GM23338 (cell line): ENCODE measurements at regions not wholly inside any gene's neighbourhood (a gene's known extent, or its start where the extent isn't known, plus 50 kb on each side); places are given as distances from the start of the nearest gene placed in this dataset.
"Not testable (repeated sequence)": the region's sequence is repeated elsewhere in the genome, so short reads cannot be mapped to it uniquely, and the experiment has no call there.

Experiments
- ATAC-seq: fragments of 200-7000 bp; cut with Tn5 transposase; 3 replicates; pipeline ENCODE4 v1.9.1; 2020
- DNase-seq: peaks from one replicate; pipeline ENCODE4 v3.0.0-alpha.2; 2015; ENCODE audit warnings: low spot score
- H2AFZ ChIP-seq: fragments of 200-600 bp; sonication (generic); 2 replicates; pipeline ENCODE4 v1.8.0; 2016; ENCODE audit warnings: antibody characterized with exemption, mild to moderate bottlenecking, moderate library complexity
- H3F3A ChIP-seq: fragments of 200-600 bp; sonication (generic); replicated peaks from 2 replicates; pipeline ENCODE4 v1.8.0; 2017; ENCODE audit warnings: antibody characterized with exemption, mixed run types, low read depth
- H3K27ac ChIP-seq: fragments of 200-600 bp; sonication (generic); 2 replicates; pipeline ENCODE4 v1.6.1; 2016; ENCODE audit warnings: low read depth
- H3K27me3 ChIP-seq: fragments of 200-600 bp; sonication (generic); 2 replicates; pipeline ENCODE4 v1.8.0; 2016; ENCODE audit warnings: mild to moderate bottlenecking, mixed run types, moderate library complexity; ENCODE audit not compliant: insufficient read depth
- H3K36me3 ChIP-seq: fragments of 200-600 bp; sonication (generic); 2 replicates; pipeline ENCODE4 v1.8.0; 2016; ENCODE audit warnings: mild to moderate bottlenecking; ENCODE audit not compliant: insufficient read depth
- H3K4me1 ChIP-seq: fragments of 200-600 bp; sonication (generic); 2 replicates; pipeline ENCODE4 v1.8.0; 2016; ENCODE audit warnings: mild to moderate bottlenecking, moderate library complexity; ENCODE audit not compliant: insufficient read depth
- H3K4me2 ChIP-seq: fragments of 200-600 bp; sonication (generic); 2 replicates; pipeline ENCODE4 v1.7.1; 2017; ENCODE audit warnings: mixed run types
- H3K4me3 ChIP-seq: fragments of 200-600 bp; sonication (generic); 2 replicates; pipeline ENCODE4 v1.6.1; 2016; ENCODE audit warnings: mixed run types
- H3K79me2 ChIP-seq: fragments of 200-600 bp; sonication (generic); replicated peaks from 2 replicates; pipeline ENCODE4 v1.8.0; 2017; ENCODE audit warnings: mild to moderate bottlenecking; ENCODE audit not compliant: insufficient read depth
- H3K9me2 ChIP-seq: fragments of 200-600 bp; sonication (generic); 2 replicates; pipeline ENCODE4 v1.8.0; 2017; ENCODE audit not compliant: insufficient read depth
- H4K20me1 ChIP-seq: fragments of 200-600 bp; sonication (generic); replicated peaks from 2 replicates; pipeline ENCODE4 v1.8.0; 2017; ENCODE audit warnings: mild to moderate bottlenecking; ENCODE audit not compliant: insufficient read depth
- H3K27ac Mint-ChIP-seq: 2 replicates; pipeline ENCODE4 v1.8.0; 2020; ENCODE audit warnings: inconsistent platforms, mild to moderate bottlenecking, moderate library complexity, mixed read lengths
- H3K27me3 Mint-ChIP-seq: 3 replicates; pipeline ENCODE4 v1.8.0; 2022; ENCODE audit warnings: low read depth, mild to moderate bottlenecking, moderate library complexity, mixed read lengths, inconsistent platforms; ENCODE audit not compliant: insufficient read depth, poor library complexity
- H3K36me3 Mint-ChIP-seq: 3 replicates; pipeline ENCODE4 v1.8.0; 2021; ENCODE audit warnings: low read depth, mild to moderate bottlenecking, inconsistent platforms, moderate library complexity, mixed read lengths
- H3K4me1 Mint-ChIP-seq: 3 replicates; pipeline ENCODE4 v1.8.0; 2020; ENCODE audit warnings: mild to moderate bottlenecking, inconsistent platforms, mixed read lengths
- H3K4me3 Mint-ChIP-seq: 3 replicates; pipeline ENCODE4 v1.8.0; 2021; ENCODE audit warnings: moderate library complexity, mild to moderate bottlenecking, inconsistent platforms, mixed read lengths
- H3K9me3 Mint-ChIP-seq: 3 replicates; pipeline ENCODE4 v1.8.0; 2020; ENCODE audit warnings: moderate library complexity, mild to moderate bottlenecking, inconsistent platforms, mixed read lengths
- CREB1 ChIP-seq: fragments of 250-450 bp; sonication (Bioruptor Pico); IDR thresholded peaks from 2 replicates; pipeline ENCODE4 v1.5.0; 2020; ENCODE audit warnings: low read depth, mild to moderate bottlenecking, moderate library complexity
- EZH2 ChIP-seq: fragments of 200-600 bp; sonication (generic); IDR thresholded peaks from one replicate; pipeline ENCODE4 v1.8.0; 2017; ENCODE audit warnings: antibody characterized with exemption, mild to moderate bottlenecking, low read depth; ENCODE audit not compliant: unreplicated experiment
- EZH2phosphoT487 ChIP-seq: fragments of 200-600 bp; sonication (generic); IDR thresholded peaks from one replicate; pipeline ENCODE4 v1.8.1; 2018; ENCODE audit warnings: antibody characterized with exemption; ENCODE audit not compliant: unreplicated experiment
- JUNB ChIP-seq: IDR thresholded peaks from one replicate; pipeline ENCODE4 v1.6.1; 2016; ENCODE audit warnings: antibody characterized with exemption; ENCODE audit not compliant: unreplicated experiment
- POLR2AphosphoS5 ChIP-seq: IDR thresholded peaks from 2 replicates; pipeline ENCODE4 v1.6.1; 2016; ENCODE audit warnings: antibody characterized with exemption, low read depth
- STAT1 ChIP-seq: IDR thresholded peaks from one replicate; pipeline ENCODE4 v1.6.1; 2016; ENCODE audit warnings: antibody characterized with exemption; ENCODE audit not compliant: unreplicated experiment
- ZNF114 ChIP-seq: fragments of 250-450 bp; sonication (Bioruptor Pico); IDR thresholded peaks from 2 replicates; pipeline ENCODE4 v1.5.0; 2020; ENCODE audit warnings: mild to moderate bottlenecking, moderate library complexity
- ZNF331 ChIP-seq: fragments of 250-450 bp; sonication (Bioruptor Pico); IDR thresholded peaks from 2 replicates; pipeline ENCODE4 v1.5.0; 2020; ENCODE audit warnings: low read depth, mild to moderate bottlenecking, moderate library complexity
- TF ChIP-seq, protein P1 (sequence below), 2 experiments: fragments of 200-600 bp in 1 of 2; sonication (generic) in 1 of 2; conservative IDR thresholded peaks; 2 replicates each; pipeline versions ENCODE4 v1.5.1 to v1.6.1; 2016 to 2017; ENCODE audit warnings: antibody characterized with exemption in 2 of 2, low read depth in 2 of 2, mild to moderate bottlenecking in 2 of 2, moderate library complexity in 1 of 2
- TF ChIP-seq, protein P2 (sequence below): fragments of 250-450 bp; sonication (Bioruptor Pico); IDR thresholded peaks from 2 replicates; pipeline ENCODE4 v1.5.0; 2020; ENCODE audit warnings: mild to moderate bottlenecking, moderate library complexity
- TF ChIP-seq, protein P3 (sequence below): IDR thresholded peaks from one replicate; pipeline ENCODE4 v1.6.1; 2018; ENCODE audit warnings: antibody characterized with exemption; ENCODE audit not compliant: unreplicated experiment

DNA sequence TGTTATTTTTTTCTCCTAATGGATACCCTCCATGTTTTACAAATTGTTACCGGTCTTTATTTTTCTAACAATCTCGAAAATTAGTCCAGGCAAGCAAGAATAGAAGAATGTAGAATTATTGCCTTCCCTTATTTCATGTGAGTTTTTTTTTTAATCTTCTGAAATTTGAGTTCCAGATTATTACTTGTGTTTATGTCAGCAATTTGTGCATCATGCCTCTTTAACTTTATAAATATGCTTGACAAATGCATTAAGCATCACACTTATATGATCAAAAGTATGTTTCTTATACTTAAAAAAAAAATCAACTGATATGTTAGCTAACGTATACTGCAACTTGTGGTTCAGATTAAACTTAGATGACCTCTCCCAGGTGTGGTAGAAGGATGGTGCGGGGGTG, 242.7 kb upstream of the VSTM2A start:
- no peak overlapping the region for H3K27ac ChIP-seq
- H3K4me1 ChIP-seq, result no peaks in the 10 kb centered on the region
- H3K4me3 Mint-ChIP-seq, result no peak overlapping the region
- H4K20me1 ChIP-seq, result no peaks in the 10 kb centered on the region
- H3K9me3 Mint-ChIP-seq, result no peaks in the 10 kb centered on the region
- no peak overlapping the region for H3K4me2 ChIP-seq
- H2AFZ ChIP-seq, result no peak overlapping the region; the same call in 1 of the 2 replicates
- H3K9me2 ChIP-seq, result peaks cover 5% of the 10 kb centered on the region; the same call in 1 of the 2 replicates
- no peak overlapping the region for H3K27ac Mint-ChIP-seq
- H3K4me3 ChIP-seq, result no peak overlapping the region
- DNase-seq, result no peak
- no peak for ATAC-seq
- peaks cover 2% of the 10 kb centered on the region for H3K27me3 Mint-ChIP-seq
- no peaks in the 10 kb centered on the region for H3K79me2 ChIP-seq
- no peaks in the 10 kb centered on the region for H3K27me3 ChIP-seq
- H3K4me1 Mint-ChIP-seq, result no peaks in the 10 kb centered on the region
- no peaks in the 10 kb centered on the region for H3K36me3 ChIP-seq
- no peaks in the 10 kb centered on the region; the same call in 2 of the 3 replicates for H3K36me3 Mint-ChIP-seq
- TF ChIP-seq STAT1 (no peak), ZNF331 (CRISPR knock-in tag) (no peak), JUNB (no peak), CREB1 (CRISPR knock-in tag) (no peak), POLR2AphosphoS5 (no peak), EZH2phosphoT487 (no peak), EZH2 (no peak), ZNF114 (CRISPR knock-in tag) (no peak)
- TF ChIP-seq, protein P1, sequence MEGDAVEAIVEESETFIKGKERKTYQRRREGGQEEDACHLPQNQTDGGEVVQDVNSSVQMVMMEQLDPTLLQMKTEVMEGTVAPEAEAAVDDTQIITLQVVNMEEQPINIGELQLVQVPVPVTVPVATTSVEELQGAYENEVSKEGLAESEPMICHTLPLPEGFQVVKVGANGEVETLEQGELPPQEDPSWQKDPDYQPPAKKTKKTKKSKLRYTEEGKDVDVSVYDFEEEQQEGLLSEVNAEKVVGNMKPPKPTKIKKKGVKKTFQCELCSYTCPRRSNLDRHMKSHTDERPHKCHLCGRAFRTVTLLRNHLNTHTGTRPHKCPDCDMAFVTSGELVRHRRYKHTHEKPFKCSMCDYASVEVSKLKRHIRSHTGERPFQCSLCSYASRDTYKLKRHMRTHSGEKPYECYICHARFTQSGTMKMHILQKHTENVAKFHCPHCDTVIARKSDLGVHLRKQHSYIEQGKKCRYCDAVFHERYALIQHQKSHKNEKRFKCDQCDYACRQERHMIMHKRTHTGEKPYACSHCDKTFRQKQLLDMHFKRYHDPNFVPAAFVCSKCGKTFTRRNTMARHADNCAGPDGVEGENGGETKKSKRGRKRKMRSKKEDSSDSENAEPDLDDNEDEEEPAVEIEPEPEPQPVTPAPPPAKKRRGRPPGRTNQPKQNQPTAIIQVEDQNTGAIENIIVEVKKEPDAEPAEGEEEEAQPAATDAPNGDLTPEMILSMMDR (conservative IDR thresholded peaks at IDR 0.05; ENCODE audit: low read depth in 2 of 2), result no peak
- TF ChIP-seq, protein P2, sequence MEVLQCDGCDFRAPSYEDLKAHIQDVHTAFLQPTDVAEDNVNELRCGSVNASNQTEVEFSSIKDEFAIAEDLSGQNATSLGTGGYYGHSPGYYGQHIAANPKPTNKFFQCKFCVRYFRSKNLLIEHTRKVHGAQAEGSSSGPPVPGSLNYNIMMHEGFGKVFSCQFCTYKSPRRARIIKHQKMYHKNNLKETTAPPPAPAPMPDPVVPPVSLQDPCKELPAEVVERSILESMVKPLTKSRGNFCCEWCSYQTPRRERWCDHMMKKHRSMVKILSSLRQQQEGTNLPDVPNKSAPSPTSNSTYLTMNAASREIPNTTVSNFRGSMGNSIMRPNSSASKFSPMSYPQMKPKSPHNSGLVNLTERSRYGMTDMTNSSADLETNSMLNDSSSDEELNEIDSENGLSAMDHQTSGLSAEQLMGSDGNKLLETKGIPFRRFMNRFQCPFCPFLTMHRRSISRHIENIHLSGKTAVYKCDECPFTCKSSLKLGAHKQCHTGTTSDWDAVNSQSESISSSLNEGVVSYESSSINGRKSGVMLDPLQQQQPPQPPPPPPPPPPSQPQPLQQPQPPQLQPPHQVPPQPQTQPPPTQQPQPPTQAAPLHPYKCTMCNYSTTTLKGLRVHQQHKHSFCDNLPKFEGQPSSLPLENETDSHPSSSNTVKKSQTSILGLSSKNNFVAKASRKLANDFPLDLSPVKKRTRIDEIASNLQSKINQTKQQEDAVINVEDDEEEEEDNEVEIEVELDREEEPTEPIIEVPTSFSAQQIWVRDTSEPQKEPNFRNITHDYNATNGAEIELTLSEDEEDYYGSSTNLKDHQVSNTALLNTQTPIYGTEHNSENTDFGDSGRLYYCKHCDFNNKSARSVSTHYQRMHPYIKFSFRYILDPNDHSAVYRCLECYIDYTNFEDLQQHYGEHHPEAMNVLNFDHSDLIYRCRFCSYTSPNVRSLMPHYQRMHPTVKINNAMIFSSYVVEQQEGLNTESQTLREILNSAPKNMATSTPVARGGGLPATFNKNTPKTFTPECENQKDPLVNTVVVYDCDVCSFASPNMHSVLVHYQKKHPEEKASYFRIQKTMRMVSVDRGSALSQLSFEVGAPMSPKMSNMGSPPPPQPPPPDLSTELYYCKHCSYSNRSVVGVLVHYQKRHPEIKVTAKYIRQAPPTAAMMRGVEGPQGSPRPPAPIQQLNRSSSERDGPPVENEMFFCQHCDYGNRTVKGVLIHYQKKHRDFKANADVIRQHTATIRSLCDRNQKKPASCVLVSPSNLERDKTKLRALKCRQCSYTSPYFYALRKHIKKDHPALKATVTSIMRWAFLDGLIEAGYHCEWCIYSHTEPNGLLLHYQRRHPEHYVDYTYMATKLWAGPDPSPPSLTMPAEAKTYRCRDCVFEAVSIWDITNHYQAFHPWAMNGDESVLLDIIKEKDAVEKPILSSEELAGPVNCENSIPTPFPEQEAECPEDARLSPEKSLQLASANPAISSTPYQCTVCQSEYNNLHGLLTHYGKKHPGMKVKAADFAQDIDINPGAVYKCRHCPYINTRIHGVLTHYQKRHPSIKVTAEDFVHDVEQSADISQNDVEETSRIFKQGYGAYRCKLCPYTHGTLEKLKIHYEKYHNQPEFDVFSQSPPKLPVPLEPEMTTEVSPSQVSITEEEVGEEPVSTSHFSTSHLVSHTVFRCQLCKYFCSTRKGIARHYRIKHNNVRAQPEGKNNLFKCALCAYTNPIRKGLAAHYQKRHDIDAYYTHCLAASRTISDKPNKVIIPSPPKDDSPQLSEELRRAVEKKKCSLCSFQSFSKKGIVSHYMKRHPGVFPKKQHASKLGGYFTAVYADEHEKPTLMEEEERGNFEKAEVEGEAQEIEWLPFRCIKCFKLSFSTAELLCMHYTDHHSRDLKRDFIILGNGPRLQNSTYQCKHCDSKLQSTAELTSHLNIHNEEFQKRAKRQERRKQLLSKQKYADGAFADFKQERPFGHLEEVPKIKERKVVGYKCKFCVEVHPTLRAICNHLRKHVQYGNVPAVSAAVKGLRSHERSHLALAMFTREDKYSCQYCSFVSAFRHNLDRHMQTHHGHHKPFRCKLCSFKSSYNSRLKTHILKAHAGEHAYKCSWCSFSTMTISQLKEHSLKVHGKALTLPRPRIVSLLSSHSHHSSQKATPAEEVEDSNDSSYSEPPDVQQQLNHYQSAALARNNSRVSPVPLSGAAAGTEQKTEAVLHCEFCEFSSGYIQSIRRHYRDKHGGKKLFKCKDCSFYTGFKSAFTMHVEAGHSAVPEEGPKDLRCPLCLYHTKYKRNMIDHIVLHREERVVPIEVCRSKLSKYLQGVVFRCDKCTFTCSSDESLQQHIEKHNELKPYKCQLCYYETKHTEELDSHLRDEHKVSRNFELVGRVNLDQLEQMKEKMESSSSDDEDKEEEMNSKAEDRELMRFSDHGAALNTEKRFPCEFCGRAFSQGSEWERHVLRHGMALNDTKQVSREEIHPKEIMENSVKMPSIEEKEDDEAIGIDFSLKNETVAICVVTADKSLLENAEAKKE (CRISPR knock-in tag), result no peak
- TF ChIP-seq, protein P3, sequence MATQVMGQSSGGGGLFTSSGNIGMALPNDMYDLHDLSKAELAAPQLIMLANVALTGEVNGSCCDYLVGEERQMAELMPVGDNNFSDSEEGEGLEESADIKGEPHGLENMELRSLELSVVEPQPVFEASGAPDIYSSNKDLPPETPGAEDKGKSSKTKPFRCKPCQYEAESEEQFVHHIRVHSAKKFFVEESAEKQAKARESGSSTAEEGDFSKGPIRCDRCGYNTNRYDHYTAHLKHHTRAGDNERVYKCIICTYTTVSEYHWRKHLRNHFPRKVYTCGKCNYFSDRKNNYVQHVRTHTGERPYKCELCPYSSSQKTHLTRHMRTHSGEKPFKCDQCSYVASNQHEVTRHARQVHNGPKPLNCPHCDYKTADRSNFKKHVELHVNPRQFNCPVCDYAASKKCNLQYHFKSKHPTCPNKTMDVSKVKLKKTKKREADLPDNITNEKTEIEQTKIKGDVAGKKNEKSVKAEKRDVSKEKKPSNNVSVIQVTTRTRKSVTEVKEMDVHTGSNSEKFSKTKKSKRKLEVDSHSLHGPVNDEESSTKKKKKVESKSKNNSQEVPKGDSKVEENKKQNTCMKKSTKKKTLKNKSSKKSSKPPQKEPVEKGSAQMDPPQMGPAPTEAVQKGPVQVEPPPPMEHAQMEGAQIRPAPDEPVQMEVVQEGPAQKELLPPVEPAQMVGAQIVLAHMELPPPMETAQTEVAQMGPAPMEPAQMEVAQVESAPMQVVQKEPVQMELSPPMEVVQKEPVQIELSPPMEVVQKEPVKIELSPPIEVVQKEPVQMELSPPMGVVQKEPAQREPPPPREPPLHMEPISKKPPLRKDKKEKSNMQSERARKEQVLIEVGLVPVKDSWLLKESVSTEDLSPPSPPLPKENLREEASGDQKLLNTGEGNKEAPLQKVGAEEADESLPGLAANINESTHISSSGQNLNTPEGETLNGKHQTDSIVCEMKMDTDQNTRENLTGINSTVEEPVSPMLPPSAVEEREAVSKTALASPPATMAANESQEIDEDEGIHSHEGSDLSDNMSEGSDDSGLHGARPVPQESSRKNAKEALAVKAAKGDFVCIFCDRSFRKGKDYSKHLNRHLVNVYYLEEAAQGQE, result no peak
- no peaks in the 10 kb centered on the region for H3F3A ChIP-seq

DNA sequence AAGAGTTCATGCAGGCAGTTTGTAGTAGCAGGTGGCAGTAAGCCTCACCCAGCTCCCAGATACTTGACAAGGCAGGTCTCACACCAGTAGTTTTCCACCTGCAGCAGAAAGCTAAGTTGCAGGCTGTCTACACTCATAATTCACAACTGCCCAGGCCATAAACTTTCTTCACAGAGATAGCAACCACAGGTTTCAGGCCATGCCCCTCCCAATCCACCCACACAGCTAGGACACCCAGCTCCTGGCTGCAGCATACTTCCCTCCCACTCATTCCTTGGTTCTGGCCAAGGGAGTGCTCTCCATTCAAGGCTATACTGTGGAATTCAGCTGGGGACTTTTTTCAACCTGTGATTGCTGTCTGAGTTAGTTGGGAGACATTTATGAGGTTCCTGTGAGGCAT, 226.2 kb upstream of the VSTM2A start:
- H3K9me2 ChIP-seq, ATAC-seq, H3K4me3 ChIP-seq, DNase-seq, H3K4me1 ChIP-seq, H3K36me3 Mint-ChIP-seq, H3K27me3 ChIP-seq, H3K79me2 ChIP-seq, H3K4me2 ChIP-seq, H3K27ac Mint-ChIP-seq, H3K9me3 Mint-ChIP-seq, H4K20me1 ChIP-seq, H2AFZ ChIP-seq, H3K36me3 ChIP-seq, H3K27me3 Mint-ChIP-seq, H3K4me1 Mint-ChIP-seq, H3K4me3 Mint-ChIP-seq, H3K27ac ChIP-seq, H3F3A ChIP-seq: not testable (repeated sequence)
